CD4-positive, alpha-beta T cell treated with Interleukin-4 for 4 hours (primary cell): ENCODE measurements at regions not wholly inside any gene's neighbourhood (a gene's known extent, or its start where the extent isn't known, plus 50 kb on each side); places are given as distances from the start of the nearest gene placed in this dataset.

Experiments
- DNase-seq: peaks from one replicate; pipeline ENCODE4 v3.0.0-alpha.2; 2020

DNA sequence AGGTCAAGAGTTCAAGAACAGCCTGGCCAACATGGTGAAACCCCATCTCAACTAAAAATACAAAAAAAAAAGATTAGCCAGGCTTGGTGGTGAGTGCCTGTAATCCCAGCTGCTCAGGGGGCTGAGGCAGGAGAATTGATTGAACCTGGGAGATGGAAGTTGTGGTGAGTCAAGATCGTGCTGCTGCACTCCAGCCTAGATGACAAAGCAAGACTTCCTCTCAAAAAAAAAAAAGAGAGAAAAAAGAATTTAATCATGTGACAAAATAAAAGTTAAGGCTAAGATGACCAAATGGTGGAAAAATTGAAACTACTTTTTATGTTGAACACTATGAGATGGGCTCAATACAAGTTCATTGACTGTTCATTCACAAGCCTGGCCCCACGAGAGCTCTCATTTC is 141.1 kb upstream of the WDR11 start:
- no peak for DNase-seq

DNA sequence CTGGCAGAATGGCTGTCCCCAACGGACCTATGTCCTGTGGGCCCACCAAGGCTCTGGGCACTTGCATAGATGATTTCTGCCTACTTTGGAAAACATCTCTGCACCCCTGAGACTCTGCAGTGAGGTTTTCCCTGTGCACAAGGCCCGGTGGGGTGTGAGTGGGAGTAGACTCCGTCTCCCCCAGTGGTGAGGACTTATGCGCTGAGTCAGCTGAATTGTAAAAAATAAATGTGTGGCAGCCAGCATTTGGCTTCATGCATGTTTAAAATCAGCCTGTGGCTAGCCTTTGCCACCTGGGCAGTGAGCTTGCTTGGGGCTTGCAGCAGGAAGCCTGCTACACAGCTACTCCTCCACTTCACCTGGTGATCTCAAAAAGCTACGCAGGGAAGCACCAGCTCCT is 139.3 kb upstream of the WDR11 start:
- DNase-seq: no peak

DNA sequence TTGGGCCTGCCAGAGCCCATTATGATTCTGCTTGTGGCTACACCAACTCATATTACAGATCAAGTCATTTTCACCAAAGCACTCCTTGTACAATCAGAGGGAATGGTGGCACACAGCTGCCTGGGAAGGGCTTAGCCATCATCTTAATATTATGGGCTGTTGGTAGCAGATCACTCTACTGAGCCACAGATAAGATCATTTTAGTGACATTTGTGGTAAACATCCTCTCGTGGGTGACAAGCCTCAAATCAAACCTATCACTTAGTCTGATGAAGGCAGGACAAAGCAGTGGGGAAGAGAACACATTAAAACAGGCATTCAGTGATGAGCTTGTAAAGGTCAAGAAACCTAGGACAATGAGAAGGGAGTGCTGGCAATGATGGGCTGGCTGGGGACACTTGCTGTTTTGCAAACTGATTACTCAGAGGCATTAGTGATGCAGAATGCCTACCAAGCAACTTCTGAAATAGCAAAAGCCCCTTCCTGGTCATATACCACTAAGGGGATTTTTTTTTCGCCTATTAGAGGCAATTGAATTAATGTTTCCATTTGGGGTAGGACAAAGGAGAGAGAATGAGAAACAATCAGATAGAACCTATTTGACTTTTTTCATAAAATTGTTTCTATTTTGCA is 137.5 kb upstream of the WDR11 start:
- DNase-seq: no peak

DNA sequence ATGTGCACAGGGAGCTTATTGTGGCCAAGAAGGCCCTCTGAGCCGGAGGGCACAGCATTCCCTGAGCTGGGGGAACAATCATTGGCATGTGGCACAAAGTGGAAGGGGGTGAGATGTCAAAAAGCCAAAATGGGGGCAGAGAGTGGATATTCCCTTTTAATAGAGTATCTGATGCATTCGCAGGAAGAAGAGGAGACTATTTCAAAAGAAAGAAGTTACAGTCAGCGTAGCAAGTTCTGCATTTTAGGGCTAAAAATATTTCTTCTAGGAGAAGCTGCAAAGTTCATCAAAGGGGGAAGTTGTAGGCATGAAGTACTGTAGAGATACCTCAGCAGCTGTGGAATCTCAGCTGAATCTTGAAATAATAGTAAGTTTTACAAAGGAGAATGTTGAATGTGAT is 136.0 kb upstream of the WDR11 start:
- no peak for DNase-seq

DNA sequence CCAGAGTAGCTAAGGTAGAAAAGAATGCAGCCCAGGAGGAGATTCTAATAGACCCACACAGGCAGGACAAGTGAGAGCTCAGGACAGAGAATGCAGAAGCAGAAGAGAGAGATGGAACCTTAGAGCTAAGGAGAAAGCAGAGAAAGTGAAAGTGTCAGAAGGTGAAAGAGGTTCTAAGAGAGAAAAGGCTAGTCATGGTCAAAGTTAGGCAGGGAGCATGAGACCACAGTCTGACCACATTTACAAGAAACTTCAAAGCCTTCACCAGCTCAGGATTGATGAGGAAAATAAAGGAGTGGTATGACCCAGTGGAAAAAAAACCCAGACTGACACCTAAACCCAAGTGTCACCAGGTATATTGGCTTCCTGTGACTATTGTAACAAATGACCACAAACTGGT is 131.8 kb upstream of the WDR11 start:
- DNase-seq: no peak

DNA sequence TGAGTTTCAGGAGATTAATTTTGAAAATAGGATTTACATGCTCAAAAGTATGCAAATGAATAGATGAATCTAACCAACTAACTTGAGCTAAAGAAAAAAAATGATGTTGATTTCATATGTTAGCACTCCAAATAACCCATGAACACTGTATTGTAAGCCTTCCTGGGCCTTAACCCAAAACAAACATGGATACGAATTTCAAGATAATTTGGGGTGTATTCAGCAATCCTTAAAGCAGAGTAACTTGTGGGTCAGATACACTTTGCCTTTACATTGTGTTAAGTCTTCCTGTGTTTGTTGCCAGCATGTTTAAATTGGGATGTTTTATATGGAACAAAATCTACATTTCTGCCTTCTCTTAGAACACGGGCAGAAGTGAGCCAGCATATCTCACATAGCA is 124.2 kb upstream of the WDR11 start:
- no peak for DNase-seq

DNA sequence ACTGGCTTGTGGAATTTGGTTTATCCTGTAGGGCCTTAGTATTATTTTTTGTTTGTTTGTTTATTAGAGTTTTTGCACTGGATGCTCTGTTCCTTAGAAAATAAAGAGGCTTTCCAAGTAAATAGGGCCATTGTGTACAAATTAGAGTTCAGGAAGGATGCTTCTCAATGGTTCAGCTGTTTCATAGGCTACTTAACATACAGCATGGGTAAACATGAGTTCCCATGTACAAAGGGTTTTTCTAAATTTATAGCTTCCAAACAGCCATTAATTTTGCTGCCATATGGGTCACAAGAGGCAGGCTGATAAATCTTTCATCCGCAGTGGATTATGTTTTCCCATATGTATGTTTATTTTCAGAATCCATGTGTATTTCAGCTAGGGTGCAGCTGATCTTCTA is 121.6 kb upstream of the WDR11 start:
- DNase-seq: no peak

DNA sequence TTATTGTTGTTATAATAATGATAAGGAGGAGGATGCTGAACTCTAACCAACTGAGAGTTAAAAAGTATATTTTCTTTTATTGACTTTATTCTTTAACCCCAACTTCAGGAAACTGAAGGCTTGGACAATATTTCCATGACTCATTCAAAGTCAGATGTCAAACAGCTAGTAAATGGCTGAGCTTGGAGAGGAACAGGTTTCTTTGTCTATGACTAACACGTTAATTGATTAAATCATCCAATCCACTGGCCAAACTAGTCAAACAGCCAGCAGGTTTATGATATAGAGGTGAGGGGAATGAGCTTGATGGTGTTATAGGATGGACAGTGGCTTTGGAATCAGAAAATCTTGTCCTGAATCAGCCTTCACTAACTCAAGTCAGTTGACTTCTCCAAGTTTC is 119.1 kb upstream of the WDR11 start:
- DNase-seq: no peak

DNA sequence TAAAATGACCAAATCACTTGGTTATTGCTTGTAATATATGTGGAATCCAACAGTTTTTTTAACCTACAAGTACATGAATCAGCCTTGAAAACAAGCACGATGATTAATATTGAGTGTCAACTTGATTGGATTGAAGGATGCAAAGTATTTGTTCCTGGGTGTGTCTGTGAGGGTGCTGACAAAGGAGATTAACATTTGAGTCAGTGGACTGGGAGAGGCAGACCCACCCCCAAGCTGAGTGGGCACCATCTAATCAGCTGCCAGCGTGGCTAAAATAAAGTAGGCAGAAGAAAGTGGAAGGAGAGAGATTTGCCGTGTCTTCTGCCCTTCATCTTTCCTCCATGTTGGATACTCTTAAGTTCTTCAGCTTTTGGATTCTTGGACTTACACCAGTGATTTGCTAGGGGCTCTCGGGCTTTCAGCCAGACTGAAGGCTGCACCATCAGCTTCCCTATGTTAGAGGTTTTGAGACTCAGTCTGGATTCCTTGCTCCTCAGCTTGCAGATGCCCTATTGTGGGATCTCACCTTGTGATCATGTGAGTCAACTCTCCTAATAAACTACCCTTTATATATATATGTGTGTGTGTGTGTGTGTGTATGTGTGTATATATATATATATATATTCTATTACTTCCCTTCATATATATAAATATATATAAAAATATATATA is 118.4 kb upstream of the WDR11 start:
- DNase-seq: no peak

DNA sequence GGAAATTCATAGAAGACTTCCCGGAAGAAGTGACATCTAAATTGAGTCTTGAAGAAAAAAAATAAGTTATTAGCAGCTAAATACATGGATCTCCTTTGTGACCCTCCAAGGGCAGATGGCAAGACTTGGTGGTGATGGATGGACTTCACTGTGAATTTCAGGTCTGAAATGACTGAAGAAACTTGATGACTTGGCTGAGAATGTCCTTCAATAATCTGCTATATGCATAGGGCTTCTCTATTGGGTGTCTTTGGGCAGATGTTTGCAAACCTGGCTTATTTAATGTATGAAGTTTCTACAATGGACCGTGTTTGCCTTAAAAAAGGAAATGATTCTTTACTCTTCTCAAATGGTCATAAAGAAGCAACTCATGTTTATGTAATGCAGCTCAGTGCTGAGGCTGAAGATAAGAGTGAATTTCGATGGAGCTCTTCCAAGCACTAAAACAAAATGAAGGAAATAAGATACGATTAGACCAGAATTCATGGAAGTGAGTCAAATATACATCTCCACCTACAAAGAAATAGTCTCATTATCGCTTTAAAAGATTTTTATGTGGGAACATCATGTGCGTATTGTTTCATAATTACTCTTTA is 116.6 kb upstream of the WDR11 start:
- DNase-seq: no peak

- DNase-seq: no peak
These were observed 115.8 kb upstream of the WDR11 start for GRCh38 chr10:120735315-120735714.

DNA sequence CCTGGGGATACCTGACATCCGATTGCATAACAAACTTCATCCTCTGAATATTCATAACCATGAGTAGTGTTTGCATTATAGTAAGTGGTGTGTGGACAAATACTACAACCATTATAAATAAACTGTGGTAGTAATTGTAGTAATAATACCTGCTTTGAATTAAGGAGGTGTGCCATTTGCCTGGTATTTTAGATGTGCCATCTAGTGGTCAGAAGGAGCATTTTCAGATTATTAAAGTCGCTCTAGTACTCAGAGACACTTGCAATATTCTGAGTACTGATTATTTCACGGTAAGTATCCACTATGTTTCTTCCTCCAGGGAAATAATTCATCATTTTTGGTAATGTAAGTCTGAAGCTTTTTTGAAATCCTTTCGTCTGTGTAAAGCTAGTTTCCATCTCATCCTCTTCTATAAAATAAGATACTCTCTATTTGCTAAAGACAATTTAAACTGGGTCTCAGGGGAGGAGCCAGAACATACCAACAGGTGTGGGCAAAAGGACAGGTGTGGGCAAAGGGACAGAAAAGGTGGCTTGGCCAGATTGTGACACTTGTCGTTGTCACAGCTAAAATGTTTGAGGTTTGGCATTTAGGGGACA is 115.3 kb upstream of the WDR11 start:
- peak; percentile 32 for DNase-seq

GRCh38 chr10:120736377-120736776 is 114.8 kb upstream of the WDR11 start:
- no peak for DNase-seq

GRCh38 chr10:120738658-120739057 is 112.5 kb upstream of the WDR11 start:
- DNase-seq: no peak

- no peak for DNase-seq
These were observed 109.8 kb upstream of the WDR11 start for GRCh38 chr10:120741396-120741795.

DNA sequence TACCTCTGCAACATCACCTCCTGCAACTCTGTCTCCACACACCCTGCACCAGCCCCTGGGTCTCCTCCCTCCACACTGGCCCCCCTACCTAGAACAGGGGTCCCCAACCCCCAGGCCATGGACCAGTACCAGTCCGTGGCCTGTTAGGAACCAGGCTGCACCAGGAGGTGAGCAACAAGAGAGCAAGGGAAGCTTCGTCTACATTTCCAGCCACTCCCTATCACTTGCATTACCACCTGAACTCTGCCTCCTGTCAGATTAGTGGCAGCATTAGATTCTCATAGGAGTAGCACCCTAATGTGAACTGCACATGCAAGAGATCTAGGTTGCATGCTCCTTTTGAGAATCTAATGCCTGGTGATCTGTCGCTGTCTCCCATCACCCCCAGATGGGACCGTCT is 108.8 kb upstream of the WDR11 start:
- no peak for DNase-seq

GRCh38 chr10:120744040-120744439 is 107.1 kb upstream of the WDR11 start:
- no peak for DNase-seq

DNA sequence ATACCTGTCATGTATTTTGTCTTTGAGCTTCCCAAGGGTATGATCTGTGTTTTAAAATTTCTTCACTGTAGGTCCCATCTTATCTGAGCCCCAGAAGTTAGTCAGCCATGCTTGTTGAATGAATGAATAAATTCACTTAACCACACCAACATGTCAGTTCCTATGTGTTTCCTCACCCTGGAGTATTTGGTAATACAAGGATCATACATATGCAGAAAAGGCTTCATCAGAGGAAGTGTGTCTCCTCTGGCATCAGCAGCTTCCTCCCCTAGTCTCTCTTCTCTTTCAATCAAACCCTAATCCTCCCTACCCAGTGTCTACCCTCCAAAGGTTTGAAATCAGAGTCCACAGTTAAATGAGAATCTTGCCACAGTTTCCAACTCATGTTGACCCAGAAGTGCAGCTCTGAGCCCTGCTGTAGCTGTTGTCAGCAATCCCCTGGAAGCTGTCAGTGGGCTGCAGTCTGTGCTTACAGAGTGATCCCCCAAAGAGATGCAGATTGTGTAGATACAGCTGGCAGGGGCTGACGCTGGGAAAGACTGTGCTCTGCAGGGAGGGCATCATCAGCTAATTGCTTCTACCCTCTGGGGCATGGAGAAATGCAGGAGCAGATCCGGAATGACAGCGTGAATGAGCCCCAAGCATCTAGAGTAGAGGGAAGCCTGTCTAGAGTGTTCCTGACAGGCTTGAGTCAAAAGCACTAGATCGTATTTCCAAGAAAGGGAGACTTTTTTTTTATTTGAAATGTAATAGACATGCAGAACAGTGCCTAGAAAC is 105.0 kb upstream of the WDR11 start:
- no peak for DNase-seq

GRCh38 chr10:120748519-120748918 is 102.6 kb upstream of the WDR11 start:
- no peak for DNase-seq

- DNase-seq: no peak
These were observed 102.1 kb upstream of the WDR11 start for GRCh38 chr10:120749072-120749471.

DNA sequence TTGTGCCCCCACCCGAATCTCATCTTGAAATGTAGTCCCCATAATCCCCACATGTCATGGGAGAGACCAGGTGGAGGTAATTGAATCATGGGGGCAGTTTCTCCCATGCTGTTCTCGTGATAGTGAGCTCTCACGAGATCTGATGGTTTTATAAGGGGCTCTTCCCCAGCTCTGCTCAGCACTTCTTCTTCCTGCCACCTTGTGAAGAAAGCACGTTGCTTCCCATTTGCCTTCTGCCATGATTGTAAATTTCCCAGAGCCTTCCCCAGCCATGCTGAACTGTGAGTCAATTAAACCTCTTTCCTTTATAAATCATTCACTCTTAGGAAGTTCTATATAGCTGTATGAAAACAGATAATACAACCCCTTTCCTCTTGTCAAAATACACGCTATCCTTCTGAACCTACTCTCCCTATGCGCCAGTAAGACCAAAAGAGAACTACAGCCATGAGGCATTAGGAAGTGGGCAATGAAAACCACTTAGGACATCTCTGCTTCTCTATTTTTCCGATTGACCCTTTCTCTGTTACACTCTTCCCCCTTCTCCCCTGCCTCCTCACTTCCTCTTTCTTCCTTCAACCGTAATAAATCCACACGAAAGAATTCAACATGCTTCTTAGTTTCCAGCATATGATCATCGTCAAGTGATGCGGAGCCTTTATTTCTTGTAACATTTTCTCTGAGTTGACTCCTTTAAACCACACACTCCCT is 101.2 kb upstream of the WDR11 start:
- no peak for DNase-seq

- DNase-seq: no peak
These were observed 95.4 kb upstream of the WDR11 start for GRCh38 chr10:120755771-120756170.

DNA sequence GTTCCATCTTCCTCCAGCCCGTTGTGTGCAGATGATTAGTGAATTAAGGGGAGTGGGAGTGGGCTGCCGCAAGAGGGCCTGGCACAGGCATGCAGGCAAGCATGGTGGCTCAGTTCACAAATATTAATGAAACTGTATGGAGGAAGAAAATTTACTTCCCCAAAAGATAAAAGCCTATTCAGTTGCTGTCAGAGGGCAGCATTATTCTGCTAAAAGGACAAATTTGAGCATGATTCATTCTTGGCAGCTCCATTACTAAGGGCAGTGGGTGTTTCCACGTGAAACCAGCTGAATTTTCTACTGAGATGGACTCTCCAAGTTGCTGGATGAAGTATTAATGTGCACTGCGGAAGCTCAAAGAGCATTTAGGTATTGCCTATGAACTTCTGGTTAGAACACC is 90.9 kb upstream of the WDR11 start:
- DNase-seq: no peak
